ENCODE measurements at regions not wholly inside any gene's neighbourhood (a gene's known extent, or its start where the extent isn't known, plus 50 kb on each side); places are given as distances from the start of the nearest gene placed in this dataset.

- H3K36me3 ChIP-seq (ENCODE audit: control insufficient read depth in 2 of 2, extremely low read depth in 1 of 2, insufficient read depth in 2 of 2, low read length in 2 of 2), result no peaks in the 10 kb centered on the region
- no peak overlapping the region for H2AFZ ChIP-seq (ENCODE audit: control insufficient read depth, low read length)
- no peak overlapping the region for H3K4me2 ChIP-seq (ENCODE audit: control insufficient read depth, extremely low read depth, insufficient read depth, low read depth, low read length)
- dilution Hi-C loops (cut with MboI; ENCODE audit: extremely low pct_ligation_motif_present, low sequenced_read_pairs), result no loop called here
- no peaks in the 10 kb centered on the region for H3K9me3 ChIP-seq (ENCODE audit: control insufficient read depth, low read depth, low read length)
- H4K20me1 ChIP-seq (ENCODE audit: control insufficient read depth, extremely low read depth, insufficient read depth, low read length), result no peaks in the 10 kb centered on the region
- no peaks in the 10 kb centered on the region for H3K79me2 ChIP-seq (ENCODE audit: control insufficient read depth, insufficient read depth, low read length)
- no peaks in the 10 kb centered on the region for H3K27me3 ChIP-seq (ENCODE audit: control insufficient read depth, extremely low read depth, insufficient read depth, low read length)
- TF ChIP-seq CTCF (optimal IDR thresholded peaks at IDR 0.05 in 1 of 3, IDR thresholded peaks at IDR 0.05 in 1 of 3, conservative IDR thresholded peaks at IDR 0.05 in 1 of 3; ENCODE audit: extremely low read depth in 1 of 3, insufficient read depth in 2 of 3, low read length in 3 of 3) (no peak), EZH2 (IDR thresholded peaks at IDR 0.05; ENCODE audit: low read length) (no peak)
- no peaks in the 10 kb centered on the region for H3K4me1 ChIP-seq (ENCODE audit: control insufficient read depth, extremely low read depth, insufficient read depth, low read length)
- no peak for FAIRE-seq
- no peak overlapping the region for H3K27ac ChIP-seq (ENCODE audit: control insufficient read depth, insufficient read depth, low read length)
- H3K9ac ChIP-seq (ENCODE audit: control insufficient read depth, extremely low read depth, insufficient read depth, low read length), result no peak overlapping the region
- H3K9me1 ChIP-seq (ENCODE audit: control insufficient read depth, extremely low read depth, insufficient read depth, low read length), result no peaks in the 10 kb centered on the region
- no peak for DNase-seq (ENCODE audit: low read depth, low spot score)
- no peak overlapping the region for H3K4me3 ChIP-seq (ENCODE audit: control insufficient read depth in 2 of 3, extremely low read depth in 1 of 3, insufficient read depth in 2 of 3, low read depth in 1 of 3, low read length in 3 of 3)
These were observed 427.5 kb downstream of the BCOR start for GRCh38 chrX:39670281-39670680.

- TF ChIP-seq CTCF (optimal IDR thresholded peaks at IDR 0.05 in 1 of 3, IDR thresholded peaks at IDR 0.05 in 1 of 3, conservative IDR thresholded peaks at IDR 0.05 in 1 of 3; ENCODE audit: extremely low read depth in 1 of 3, insufficient read depth in 2 of 3, low read length in 3 of 3) (no peak), EZH2 (IDR thresholded peaks at IDR 0.05; ENCODE audit: low read length) (no peak)
- no peaks in the 10 kb centered on the region for H3K36me3 ChIP-seq (ENCODE audit: control insufficient read depth in 2 of 2, extremely low read depth in 1 of 2, insufficient read depth in 2 of 2, low read length in 2 of 2)
- no peak overlapping the region for H3K9ac ChIP-seq (ENCODE audit: control insufficient read depth, extremely low read depth, insufficient read depth, low read length)
- H3K4me2 ChIP-seq (ENCODE audit: control insufficient read depth, extremely low read depth, insufficient read depth, low read depth, low read length), result no peak overlapping the region
- H3K9me1 ChIP-seq (ENCODE audit: control insufficient read depth, extremely low read depth, insufficient read depth, low read length), result no peaks in the 10 kb centered on the region
- DNase-seq (ENCODE audit: low read depth, low spot score) (no peak), FAIRE-seq (no peak)
- H4K20me1 ChIP-seq (ENCODE audit: control insufficient read depth, extremely low read depth, insufficient read depth, low read length), result no peaks in the 10 kb centered on the region
- H2AFZ ChIP-seq (ENCODE audit: control insufficient read depth, low read length), result no peak overlapping the region
- H3K27me3 ChIP-seq (ENCODE audit: control insufficient read depth, extremely low read depth, insufficient read depth, low read length), result no peaks in the 10 kb centered on the region
- H3K79me2 ChIP-seq (ENCODE audit: control insufficient read depth, insufficient read depth, low read length), result no peaks in the 10 kb centered on the region
- H3K9me3 ChIP-seq (ENCODE audit: control insufficient read depth, low read depth, low read length), result no peaks in the 10 kb centered on the region
- no peak overlapping the region for H3K27ac ChIP-seq (ENCODE audit: control insufficient read depth, insufficient read depth, low read length)
- no peaks in the 10 kb centered on the region for H3K4me1 ChIP-seq (ENCODE audit: control insufficient read depth, extremely low read depth, insufficient read depth, low read length)
- H3K4me3 ChIP-seq (ENCODE audit: control insufficient read depth in 2 of 3, extremely low read depth in 1 of 3, insufficient read depth in 2 of 3, low read depth in 1 of 3, low read length in 3 of 3), result no peak overlapping the region
- dilution Hi-C loops (cut with MboI; ENCODE audit: extremely low pct_ligation_motif_present, low sequenced_read_pairs), result no loop called here
These were observed 425.4 kb downstream of the BCOR start for GRCh38 chrX:39672405-39672804.

All from keratinocyte (primary cell).